HG03460 (cell line): ENCODE measurements at regions not wholly inside any gene's neighbourhood (a gene's known extent, or its start where the extent isn't known, plus 50 kb on each side); places are given as distances from the start of the nearest gene placed in this dataset.

Experiments used
- ATAC-seq: cut with Tn5 transposase; IDR thresholded peaks from one replicate; pipeline ENCODE4 v1.9.1; 2021; ENCODE audit not compliant: unreplicated experiment

- no peak for ATAC-seq
Measured at GRCh38 chr11:92692826-92693546, 276.5 kb upstream of the MTNR1B start.

GRCh38 chr11:92696076-92696475, 273.4 kb upstream of the MTNR1B start:
- ATAC-seq: no peak

DNA sequence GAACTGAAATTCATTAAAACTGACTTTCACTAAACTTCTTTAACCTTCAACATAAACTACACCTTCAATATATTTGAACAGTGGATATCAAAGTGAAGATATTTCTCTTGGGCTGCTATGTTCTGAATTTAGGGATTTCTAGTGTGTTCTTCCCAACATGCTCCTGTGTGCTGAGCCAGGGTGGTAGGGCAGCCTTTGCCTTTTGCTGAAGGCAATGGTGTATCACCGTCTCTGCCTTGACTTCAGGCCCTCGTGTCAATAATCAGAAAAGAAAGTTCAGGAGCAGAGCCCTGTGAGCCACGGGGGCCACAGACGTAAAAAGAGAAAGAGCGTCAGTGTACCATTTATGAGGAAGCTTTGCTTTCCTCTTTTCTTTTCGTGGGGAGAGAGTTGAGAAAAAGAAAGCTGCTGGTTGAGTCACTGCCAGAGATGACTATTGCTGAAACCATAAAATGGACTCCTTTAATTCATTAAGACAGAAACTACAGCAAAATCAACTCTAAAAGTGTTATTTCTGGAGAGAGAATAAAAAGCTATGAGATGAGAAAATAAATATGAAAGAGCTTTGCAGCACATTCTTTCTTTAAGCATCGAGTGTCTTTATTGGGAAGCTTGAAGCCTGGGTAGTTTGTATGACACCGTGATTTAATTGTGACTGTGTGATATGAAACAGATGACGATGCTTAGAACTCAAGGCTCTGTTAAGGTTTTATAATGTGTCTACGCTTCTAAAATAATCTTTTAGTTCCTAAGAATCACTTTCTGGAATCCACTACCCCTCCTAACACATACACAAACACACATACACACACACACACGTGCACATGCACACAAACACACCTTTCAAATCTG, 271.8 kb upstream of the MTNR1B start:
- no peak for ATAC-seq

DNA sequence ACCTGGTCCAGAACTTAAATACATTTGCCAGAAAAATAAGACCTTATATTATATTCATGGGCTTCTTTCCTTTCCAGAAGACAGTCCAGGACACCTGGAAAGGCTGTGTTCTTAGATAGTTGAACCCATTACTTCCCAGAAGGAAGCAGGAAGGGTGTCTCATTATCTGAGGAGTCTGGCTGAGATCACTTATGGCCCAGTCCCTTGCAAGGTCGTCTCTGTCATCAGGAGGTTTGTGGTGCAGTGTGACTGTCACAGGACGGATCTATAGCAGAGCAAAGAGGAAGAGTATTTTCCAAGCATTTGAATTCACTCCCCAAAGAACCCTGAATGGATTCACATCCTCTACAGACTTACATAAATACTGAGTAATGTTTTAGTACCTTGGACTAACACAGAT, 270.7 kb upstream of the MTNR1B start:
- ATAC-seq: no peak

GRCh38 chr11:92702037-92702804, 267.2 kb upstream of the MTNR1B start:
- ATAC-seq: no peak

DNA sequence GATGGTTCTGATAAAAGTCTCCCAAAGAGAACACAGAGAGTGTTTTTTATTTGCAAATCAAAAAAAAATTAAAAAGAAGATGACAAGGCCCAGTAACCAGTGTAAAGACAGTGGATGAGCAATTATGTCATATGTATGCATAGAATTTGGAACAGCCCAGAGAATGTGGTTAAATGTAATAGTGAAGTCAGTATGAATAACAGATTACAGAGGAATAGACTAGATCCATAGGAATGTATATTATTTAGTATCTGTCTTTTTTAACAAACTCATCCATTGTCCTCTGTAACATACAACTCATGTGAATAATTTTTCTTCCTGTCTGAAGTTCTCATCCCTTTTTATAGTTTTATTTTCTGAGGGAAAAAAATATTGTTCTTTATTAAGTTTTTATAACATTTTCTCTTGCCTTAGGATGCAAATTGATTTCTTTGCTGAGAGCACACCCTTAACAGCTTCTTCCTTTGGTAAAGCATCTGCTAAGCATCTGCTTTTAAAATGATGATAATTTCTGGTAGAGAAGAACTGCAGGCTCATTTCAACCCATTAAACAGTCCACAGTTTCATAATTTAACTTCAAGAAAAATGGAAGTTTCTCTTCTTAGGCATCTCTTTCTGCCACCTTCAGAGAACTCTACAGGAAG, 266.5 kb upstream of the MTNR1B start:
- no peak for ATAC-seq

DNA sequence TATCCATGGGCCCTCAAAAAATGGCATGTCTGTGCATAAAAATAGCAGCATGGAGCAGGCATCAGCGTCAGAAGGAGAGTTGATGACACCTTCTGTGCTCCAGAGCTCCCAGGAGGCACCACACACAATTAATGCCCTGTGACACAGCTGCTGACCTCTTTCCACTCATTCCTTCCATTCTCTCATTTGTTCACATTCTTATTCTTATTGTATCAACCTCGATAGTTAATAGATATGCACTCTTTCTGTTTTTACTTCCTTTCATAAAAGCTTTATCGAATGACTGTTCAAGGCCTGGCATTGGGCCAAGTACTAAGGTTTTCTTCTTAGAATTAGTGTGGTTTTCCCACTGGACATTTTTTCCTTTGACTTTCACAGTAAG, 266.0 kb upstream of the MTNR1B start:
- ATAC-seq: no peak

DNA sequence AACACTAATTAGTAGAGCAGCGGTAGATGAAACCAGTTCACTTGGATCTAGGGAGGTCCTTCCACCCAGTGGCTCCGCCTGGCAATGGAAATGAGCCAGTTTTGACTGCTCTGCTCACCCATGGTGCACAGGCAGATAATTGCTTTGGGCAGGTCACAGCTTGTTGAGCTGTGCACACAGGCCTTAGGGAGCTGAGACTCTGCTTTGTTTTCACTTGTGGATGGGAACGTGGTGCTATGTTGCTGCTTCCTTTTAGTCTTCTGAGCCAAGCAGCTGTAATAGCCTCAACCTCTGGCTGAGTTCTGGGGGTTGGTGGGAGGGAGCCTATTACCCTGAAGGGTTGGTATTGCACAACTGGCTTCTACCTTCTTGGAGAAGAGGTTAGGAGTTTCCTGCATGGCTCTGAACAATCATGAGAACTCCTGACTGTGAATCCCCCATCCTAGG, 262.3 kb upstream of the MTNR1B start:
- ATAC-seq: no peak

- no peak for ATAC-seq
Measured at GRCh38 chr11:92707665-92708064, 261.8 kb upstream of the MTNR1B start.

GRCh38 chr11:92709329-92709728, 260.1 kb upstream of the MTNR1B start:
- ATAC-seq: no peak

DNA sequence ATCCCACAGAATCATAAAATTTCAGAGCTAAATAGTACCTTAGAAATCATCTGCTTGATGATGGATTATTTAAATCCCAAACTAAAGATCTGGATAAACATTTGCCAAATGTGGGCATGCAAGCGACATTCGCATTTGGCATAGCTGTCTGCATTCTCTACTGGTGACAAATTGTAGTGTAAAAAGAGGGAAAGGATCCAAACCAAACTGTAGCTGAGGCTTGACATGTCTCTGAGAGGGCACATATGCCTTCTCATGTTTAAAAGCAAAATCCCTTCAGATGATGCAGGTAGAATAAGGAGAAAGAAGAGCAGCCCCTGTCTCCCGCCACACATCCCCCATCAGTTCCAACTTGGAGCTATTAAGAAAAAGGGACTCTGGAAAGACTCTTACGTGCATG, 257.5 kb upstream of the MTNR1B start:
- no peak for ATAC-seq

DNA sequence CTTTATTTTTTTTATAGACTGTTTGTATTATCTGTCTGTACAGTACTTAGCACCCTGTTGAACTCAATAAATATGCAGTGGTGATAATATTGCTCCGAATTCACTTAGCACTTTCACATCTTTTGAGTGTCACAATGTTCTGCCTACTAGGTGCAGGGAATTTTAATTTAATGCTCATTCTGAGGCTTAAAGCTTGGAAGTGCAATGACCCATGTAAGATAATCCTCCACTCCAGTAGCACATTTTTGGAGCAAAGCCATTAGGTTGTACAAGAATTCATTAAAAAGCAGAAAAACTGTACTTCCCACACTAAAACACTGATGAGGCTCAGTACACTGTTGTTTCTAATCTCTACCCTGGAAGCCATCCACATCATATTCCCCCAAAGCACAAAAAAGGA, 255.3 kb upstream of the MTNR1B start:
- ATAC-seq: no peak

DNA sequence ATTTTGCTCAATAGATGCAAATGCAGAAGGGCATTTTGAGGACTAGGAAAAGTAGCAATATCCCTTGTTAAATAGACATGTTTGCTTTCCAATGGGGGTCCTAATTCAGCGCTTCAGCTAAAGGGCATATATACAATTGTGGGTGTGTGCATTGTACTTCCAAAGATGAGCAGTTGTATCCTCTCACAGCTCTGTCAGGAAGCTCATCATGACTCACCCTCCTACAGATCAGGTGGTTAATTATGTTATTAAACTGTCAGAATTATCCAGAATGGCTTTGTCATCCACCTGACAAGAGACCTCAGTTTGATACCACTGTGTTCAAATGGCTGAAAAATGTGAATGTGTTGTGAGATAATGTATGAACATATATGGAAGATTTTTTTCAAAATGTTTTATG, 252.2 kb upstream of the MTNR1B start:
- ATAC-seq: no peak

GRCh38 chr11:92720385-92720784, 249.1 kb upstream of the MTNR1B start:
- no peak for ATAC-seq

- ATAC-seq: no peak
Measured at GRCh38 chr11:92725352-92725751, 244.1 kb upstream of the MTNR1B start.

DNA sequence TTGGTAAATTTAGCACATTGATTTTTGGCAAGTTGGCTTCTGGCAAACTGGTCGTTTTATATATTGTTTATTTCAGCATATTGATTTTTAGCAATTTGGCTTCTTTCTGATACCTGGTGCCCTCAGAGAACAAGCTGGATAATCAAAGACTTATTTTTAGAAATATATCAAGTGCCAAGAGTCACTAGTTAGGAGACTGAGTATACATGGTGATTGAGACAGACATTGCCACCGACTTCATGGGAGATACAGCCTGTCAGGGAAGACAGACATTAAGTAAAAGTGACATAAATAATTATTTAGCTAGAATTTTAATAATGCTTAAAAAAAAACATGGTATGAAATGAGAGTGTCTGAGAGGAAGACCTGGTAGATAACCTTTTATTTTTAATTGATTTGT, 242.3 kb upstream of the MTNR1B start:
- no peak for ATAC-seq

- ATAC-seq: no peak
Measured at GRCh38 chr11:92727769-92728168, 241.7 kb upstream of the MTNR1B start.

GRCh38 chr11:92728628-92729027, 240.8 kb upstream of the MTNR1B start:
- ATAC-seq: no peak

GRCh38 chr11:92735039-92735438, 234.4 kb upstream of the MTNR1B start:
- ATAC-seq: no peak

- no peak for ATAC-seq
Measured at GRCh38 chr11:92738276-92738675, 231.2 kb upstream of the MTNR1B start.

GRCh38 chr11:92739041-92739440, 230.4 kb upstream of the MTNR1B start:
- ATAC-seq: no peak
